ENCODE measurements at regions not wholly inside any gene's neighbourhood (a gene's known extent, or its start where the extent isn't known, plus 50 kb on each side); places are given as distances from the start of the nearest gene placed in this dataset.
A peak's percentile ranks its signal among the peaks of the same experiment; 100 is the strongest.
"Not testable (repeated sequence)": the region's sequence is repeated elsewhere in the genome, so short reads cannot be mapped to it uniquely, and the experiment has no call there.

GRCh38 chr3:89923921-89924610 lies 816.6 kb downstream of the EPHA3 start:
- ATAC-seq (no peak), DNase-seq (no peak)
- WGBS (ENCODE audit: insufficient coverage, low coverage, low lambda C conversion rate, missing lambda C conversion rate) = 20% methylated on average over 2 of the region's 2 CpGs
- H3K36me3 ChIP-seq = no peaks in the 10 kb centered on the region
- no peaks in the 10 kb centered on the region for H3K4me1 ChIP-seq
- H3K4me3 ChIP-seq = no peak overlapping the region
- H3K27ac ChIP-seq = no peak overlapping the region
- no peaks in the 10 kb centered on the region for H3K9me3 ChIP-seq
- intact Hi-C loops (cut with DNase I) = no loop called here
- H3K27me3 ChIP-seq = no peaks in the 10 kb centered on the region
- TF ChIP-seq POLR2A (IDR thresholded peaks at IDR 0.05) = no peak
- TF ChIP-seq CTCF (IDR thresholded peaks at IDR 0.05) = no peak

- no peak for ATAC-seq
- Histone ChIP-seq H3K4me1 (no peaks in the 10 kb centered on the region), H3K9me3 (no peaks in the 10 kb centered on the region), H3K27me3 (no peaks in the 10 kb centered on the region), H3K27ac (no peak overlapping the region), H3K4me3 (no peak overlapping the region), H3K36me3 (no peaks in the 10 kb centered on the region)
- intact Hi-C loops (cut with DNase I) = no loop called here
- no peak for TF ChIP-seq POLR2A (IDR thresholded peaks at IDR 0.05)
- no peak for TF ChIP-seq CTCF (IDR thresholded peaks at IDR 0.05)
- WGBS (ENCODE audit: insufficient coverage, low coverage, low lambda C conversion rate, missing lambda C conversion rate) = 51% methylated on average over 3 of the region's 3 CpGs
- DNase-seq = no peak
Observed at GRCh38 chr3:89925976-89926375, 818.6 kb downstream of the EPHA3 start.

- peak in 1 of 4 donors; percentile 16 for ATAC-seq
- no peaks in the 10 kb centered on the region for H3K4me1 ChIP-seq
Observed at GRCh38 chr3:89932882-89933281, 825.5 kb downstream of the EPHA3 start.

GRCh38 chr3:89944461-89944860 lies 837.0 kb downstream of the EPHA3 start:
- intact Hi-C loops (cut with DNase I) = not testable (repeated sequence)

More at GRCh38 chr3:89932882-89933281, 825.5 kb downstream of the EPHA3 start:
- Histone ChIP-seq H3K9me3 (no peaks in the 10 kb centered on the region), H3K27ac (no peak overlapping the region), H3K4me3 (no peak overlapping the region), H3K27me3 (no peaks in the 10 kb centered on the region), H3K36me3 (no peaks in the 10 kb centered on the region)
- DNase-seq = no peak
- TF ChIP-seq POLR2A (IDR thresholded peaks at IDR 0.05) (no peak), CTCF (IDR thresholded peaks at IDR 0.05) (no peak)
- WGBS (ENCODE audit: insufficient coverage, low coverage, low lambda C conversion rate, missing lambda C conversion rate) = 57% methylated on average over 5 of the region's 5 CpGs
- intact Hi-C loops (cut with DNase I) = no loop called here

GRCh38 chr3:89946884-89947283 lies 839.5 kb downstream of the EPHA3 start:
- TF ChIP-seq CTCF (IDR thresholded peaks at IDR 0.05) (no peak), POLR2A (IDR thresholded peaks at IDR 0.05) (no peak)
- H3K36me3 ChIP-seq = no peaks in the 10 kb centered on the region
- H3K4me1 ChIP-seq = no peaks in the 10 kb centered on the region
- no peak for ATAC-seq
- 13% methylated on average over 1 of the region's 1 CpG for WGBS (ENCODE audit: insufficient coverage, low coverage, low lambda C conversion rate, missing lambda C conversion rate)
- no peaks in the 10 kb centered on the region for H3K27me3 ChIP-seq
- H3K9me3 ChIP-seq = no peaks in the 10 kb centered on the region
- DNase-seq = no peak
- intact Hi-C loops (cut with DNase I) = no loop called here
- no peak overlapping the region for H3K27ac ChIP-seq
- no peak overlapping the region for H3K4me3 ChIP-seq

More at GRCh38 chr3:89944461-89944860, 837.0 kb downstream of the EPHA3 start:
- not testable (repeated sequence) for H3K27ac ChIP-seq, H3K4me3 ChIP-seq, DNase-seq, H3K36me3 ChIP-seq, H3K9me3 ChIP-seq, ATAC-seq, H3K27me3 ChIP-seq, H3K4me1 ChIP-seq
- WGBS (ENCODE audit: insufficient coverage, low coverage, low lambda C conversion rate, missing lambda C conversion rate) = no CpG with 5 or more reads among the region's 14 CpGs
